K562 (cell line): ENCODE measurements at regions not wholly inside any gene's neighbourhood (a gene's known extent, or its start where the extent isn't known, plus 50 kb on each side); places are given as distances from the start of the nearest gene placed in this dataset.

Experiments used
- ATAC-seq: fragments of 200-7000 bp; cut with Tn5 transposase; 3 replicates; pipeline ENCODE4 v1.9.1; 2020; ENCODE audit warnings: moderate library complexity
- BruUV-seq: library from RNA; stranded (reverse); fragments of 400-500 nt; replicated peaks from 2 replicates; lab custom pipeline; 2021; lab: Mats Ljungman, UMichigan
- CTCF ChIA-PET: fragments of 300-600 bp; formaldehyde crosslinking; extraction: SDS; loops from one replicate; lab custom pipeline; 2021; ENCODE audit warnings: low intra/inter-chr PET ratio; lab: Yijun Ruan, JAX
- POLR2A ChIA-PET: fragments of 300-600, 350-650 bp; sonication (Branson Sonifier 250); formaldehyde crosslinking; extraction: SDS; loops from one replicate; lab custom pipeline; 2021; ENCODE audit warnings: antibody characterized with exemption, inconsistent platforms; lab: Yijun Ruan, JAX
- DNase-seq, 4 experiments: peaks; one replicate each; pipeline versions ENCODE4 v3.0.0 to v3.0.0-alpha.2; 2011 to 2018; ENCODE audit warnings: low spot score in 3 of 4, mixed read lengths in 3 of 4; ENCODE audit errors: extremely low read depth in 1 of 4
- FAIRE-seq: peaks from 2 replicates; lab custom pipeline; 2011; peaks lifted over from hg19 to GRCh38; lab: Jason Lieb, UNC
- H2AFZ ChIP-seq: 2 replicates; pipeline ENCODE4 v1.6.0; 2011; ENCODE audit warnings: low read depth, low read length, control low read depth, inconsistent platforms
- H3K27ac ChIP-seq: fragments of 200-600 bp; 3 replicates; pipeline ENCODE4 v1.8.0; 2011; ENCODE audit warnings: low read depth, mild to moderate bottlenecking, control low read depth, inconsistent platforms, low read length, moderate library complexity, mixed read lengths; ENCODE audit errors: extremely low read depth
- H3K27me3 ChIP-seq, 2 experiments: fragments of 300-600 bp in 1 of 2; 2 replicates in 1 of 2; 3 replicates in 1 of 2; pipeline versions ENCODE4 v1.6.0 to v1.8.0; 2011; ENCODE audit warnings: inconsistent platforms in 2 of 2, low read length in 2 of 2, mild to moderate bottlenecking in 1 of 2, mixed read lengths in 1 of 2, moderate library complexity in 1 of 2; ENCODE audit not compliant: control insufficient read depth in 2 of 2, insufficient read depth in 2 of 2
- H3K36me3 ChIP-seq: fragments of 300-600 bp; 3 replicates; pipeline ENCODE4 v1.8.0; 2011; ENCODE audit warnings: mild to moderate bottlenecking, low read length, inconsistent platforms; ENCODE audit not compliant: control insufficient read depth, insufficient read depth
- H3K4me1 ChIP-seq, 2 experiments: fragments of 200-600 bp in 1 of 2; replicated peaks in 1 of 2; 2 replicates in 1 of 2; 3 replicates in 1 of 2; pipeline versions ENCODE4 v1.5.1 to v1.8.0; 2011; ENCODE audit warnings: inconsistent platforms in 2 of 2, low read length in 2 of 2, mild to moderate bottlenecking in 1 of 2, mixed read lengths in 1 of 2, moderate library complexity in 1 of 2; ENCODE audit not compliant: control insufficient read depth in 2 of 2, insufficient read depth in 2 of 2
- H3K4me2 ChIP-seq: 2 replicates; pipeline ENCODE4 v1.6.1; 2011; ENCODE audit warnings: low read length, control low read depth, inconsistent platforms, mixed read lengths; ENCODE audit not compliant: insufficient read depth
- H3K4me3 ChIP-seq: fragments of 200-600 bp; sonication (generic), shearing (Covaris generic); 2 replicates; pipeline ENCODE4 v1.5.1; 2016; ENCODE audit warnings: control low read depth, inconsistent platforms
- H3K79me2 ChIP-seq: fragments of 200-600 bp; 3 replicates; pipeline ENCODE4 v1.8.0; 2011; ENCODE audit warnings: low read length, inconsistent platforms; ENCODE audit not compliant: control insufficient read depth, insufficient read depth
- H3K9ac ChIP-seq, 2 experiments: 2 replicates each; pipeline versions ENCODE4 v1.6.0 to v1.6.1; 2011; ENCODE audit warnings: low read depth in 2 of 2, low read length in 2 of 2, control low read depth in 1 of 2, inconsistent platforms in 1 of 2, mild to moderate bottlenecking in 1 of 2, mixed read lengths in 1 of 2; ENCODE audit not compliant: insufficient read depth in 1 of 2
- H3K9me1 ChIP-seq: one replicate; pipeline ENCODE4 v1.6.0; 2011; ENCODE audit warnings: inconsistent platforms, mild to moderate bottlenecking, low read length, moderate library complexity; ENCODE audit not compliant: control insufficient read depth, insufficient read depth
- H3K9me3 ChIP-seq: replicated peaks from 2 replicates; pipeline ENCODE4 v1.5.1; 2011; ENCODE audit warnings: low read depth, low read length, inconsistent platforms; ENCODE audit not compliant: control insufficient read depth, insufficient read depth
- H4K20me1 ChIP-seq: replicated peaks from 2 replicates; pipeline ENCODE4 v1.6.1; 2011; ENCODE audit warnings: low read length, inconsistent platforms, mixed read lengths; ENCODE audit not compliant: control insufficient read depth, insufficient read depth
- ARID4B ChIP-seq: sonication (generic); formaldehyde crosslinking; IDR thresholded peaks from 2 replicates; pipeline ENCODE4 v1.8.0; 2022; ENCODE audit warnings: mild to moderate bottlenecking, missing genetic modification reagents
- C11orf30 ChIP-seq: fragments of 450-650 bp; IDR thresholded peaks from 2 replicates; pipeline ENCODE4 v1.6.1; 2016; ENCODE audit warnings: low read depth, mild to moderate bottlenecking
- FOXA3 ChIP-seq, 2 experiments: fragments of 450-650 bp in 1 of 2; sonication (generic) in 1 of 2; formaldehyde crosslinking; IDR thresholded peaks in 1 of 2; conservative IDR thresholded peaks in 1 of 2; 2 replicates each; pipeline versions ENCODE4 v1.4.0 to v1.8.0; 2020 to 2022; ENCODE audit warnings: mild to moderate bottlenecking in 2 of 2, missing genetic modification reagents in 1 of 2
- KAT8 ChIP-seq: fragments of 450-650 bp; IDR thresholded peaks from 2 replicates; pipeline ENCODE4 v1.6.1; 2016; ENCODE audit warnings: low read depth, mild to moderate bottlenecking
- PCBP1 ChIP-seq: fragments of 200-400 bp; formaldehyde crosslinking; IDR thresholded peaks from 2 replicates; pipeline ENCODE4 v1.6.1; 2018; ENCODE audit warnings: mild to moderate bottlenecking, low read depth, low read length; ENCODE audit not compliant: poor library complexity, severe bottlenecking
- RNF2 ChIP-seq: sonication (generic); IDR thresholded peaks from 2 replicates; pipeline ENCODE4 v1.6.1; 2016
- SMARCA4 ChIP-seq: fragments of 450-650 bp; IDR thresholded peaks from 2 replicates; pipeline ENCODE4 v1.6.1; 2016
- SMARCE1 ChIP-seq: fragments of 450-650 bp; IDR thresholded peaks from 2 replicates; pipeline ENCODE4 v1.7.1; 2016; ENCODE audit warnings: mild to moderate bottlenecking
- SP1 ChIP-seq: sonication (generic); formaldehyde crosslinking; IDR thresholded peaks from 2 replicates; pipeline ENCODE4 v1.8.1; 2022; ENCODE audit warnings: mild to moderate bottlenecking, missing genetic modification reagents
- STAT5A ChIP-seq: IDR thresholded peaks from 2 replicates; pipeline ENCODE4 v1.6.1; 2012; ENCODE audit warnings: low read length, inconsistent platforms, borderline replicate concordance
- ZBTB17 ChIP-seq: fragments of 450-650 bp; formaldehyde crosslinking; IDR thresholded peaks from 2 replicates; pipeline ENCODE4 v1.4.0; 2020; ENCODE audit warnings: mild to moderate bottlenecking
- ZFP36 ChIP-seq: fragments of 150-350 bp; IDR thresholded peaks from 2 replicates; pipeline ENCODE4 v1.6.1; 2018; ENCODE audit warnings: low read length, low read depth; ENCODE audit not compliant: partially characterized antibody
- ZNF23 ChIP-seq: fragments of 250-450 bp; sonication (Bioruptor Pico); IDR thresholded peaks from 2 replicates; pipeline ENCODE4 v1.4.0; 2020; ENCODE audit warnings: mild to moderate bottlenecking
- WGBS: fragments of 100-300 bp; shearing (Covaris generic); methylation state at CpG from one replicate; pipeline ENCODE4 v1.1.6; 2016; ENCODE audit warnings: low coverage, mixed read lengths; ENCODE audit not compliant: insufficient coverage; ENCODE audit errors: missing lambda C conversion rate; 5-methylcytosine and 5-hydroxymethylcytosine counted together
- in situ Hi-C: fragments of 300-500 bp; cut with MboI; formaldehyde crosslinking; loops from 4 replicates; pipeline ENCODE4 v1.15.0; 2018; ENCODE audit warnings: inconsistent platforms, mixed read lengths
- intact Hi-C: fragments of 100-400 bp; cut with micrococcal nuclease; formaldehyde crosslinking; loops from 2 replicates; pipeline ENCODE4 v1.14.2; 2022
- TF ChIP-seq, protein P1 (sequence below): fragments of 250-450 bp; sonication (Bioruptor Pico); IDR thresholded peaks from 2 replicates; pipeline ENCODE4 v1.8.0; 2021; ENCODE audit warnings: moderate library complexity, mild to moderate bottlenecking, inconsistent platforms
- TF ChIP-seq, protein P2 (sequence below): fragments of 250-450 bp; sonication (Bioruptor Pico); IDR thresholded peaks from 2 replicates; pipeline ENCODE4 v1.5.0; 2020; ENCODE audit warnings: mild to moderate bottlenecking

- no peaks in the 10 kb centered on the region for H3K27me3 ChIP-seq
- BruUV-seq = no TSS peak
- ATAC-seq (no peak), FAIRE-seq (no peak), DNase-seq (no peak)
- H3K79me2 ChIP-seq = no peaks in the 10 kb centered on the region
- H3K9me1 ChIP-seq = no peaks in the 10 kb centered on the region
- no peaks in the 10 kb centered on the region for H4K20me1 ChIP-seq
- H3K4me2 ChIP-seq = no peak overlapping the region
- ChIA-PET CTCF (no interaction called here), POLR2A (no interaction called here)
- no peaks in the 10 kb centered on the region for H3K4me1 ChIP-seq
- no peaks in the 10 kb centered on the region for H3K9me3 ChIP-seq
- H3K4me3 ChIP-seq = no peak overlapping the region
- in situ Hi-C loops = no loop called here
- H3K9ac ChIP-seq = no peak overlapping the region
- H2AFZ ChIP-seq = no peak overlapping the region
- no peaks in the 10 kb centered on the region for H3K36me3 ChIP-seq
- intact Hi-C loops = no loop called here
- WGBS = 0% methylated on average over 4 of the region's 4 CpGs
- H3K27ac ChIP-seq = no peak overlapping the region
- no peak for TF ChIP-seq SMARCE1
- no peak for TF ChIP-seq SP1 (CRISPR knock-in tag)
- TF ChIP-seq RNF2 = no peak
- TF ChIP-seq KAT8 = no peak
- TF ChIP-seq PCBP1 = no peak
- TF ChIP-seq ZNF23 = no peak
- TF ChIP-seq STAT5A = no peak
- no peak for TF ChIP-seq ARID4B
- TF ChIP-seq FOXA3 (CRISPR knock-in tag; conservative IDR thresholded peaks at IDR 0.05 in 1 of 2, IDR thresholded peaks at IDR 0.05 in 1 of 2) = no peak
- no peak for TF ChIP-seq C11orf30
- no peak for TF ChIP-seq SMARCA4
- TF ChIP-seq ZBTB17 (CRISPR knock-in tag) = no peak
- TF ChIP-seq, protein P1, sequence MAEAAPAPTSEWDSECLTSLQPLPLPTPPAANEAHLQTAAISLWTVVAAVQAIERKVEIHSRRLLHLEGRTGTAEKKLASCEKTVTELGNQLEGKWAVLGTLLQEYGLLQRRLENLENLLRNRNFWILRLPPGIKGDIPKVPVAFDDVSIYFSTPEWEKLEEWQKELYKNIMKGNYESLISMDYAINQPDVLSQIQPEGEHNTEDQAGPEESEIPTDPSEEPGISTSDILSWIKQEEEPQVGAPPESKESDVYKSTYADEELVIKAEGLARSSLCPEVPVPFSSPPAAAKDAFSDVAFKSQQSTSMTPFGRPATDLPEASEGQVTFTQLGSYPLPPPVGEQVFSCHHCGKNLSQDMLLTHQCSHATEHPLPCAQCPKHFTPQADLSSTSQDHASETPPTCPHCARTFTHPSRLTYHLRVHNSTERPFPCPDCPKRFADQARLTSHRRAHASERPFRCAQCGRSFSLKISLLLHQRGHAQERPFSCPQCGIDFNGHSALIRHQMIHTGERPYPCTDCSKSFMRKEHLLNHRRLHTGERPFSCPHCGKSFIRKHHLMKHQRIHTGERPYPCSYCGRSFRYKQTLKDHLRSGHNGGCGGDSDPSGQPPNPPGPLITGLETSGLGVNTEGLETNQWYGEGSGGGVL (CRISPR knock-in tag) = no peak
- TF ChIP-seq ZFP36 = no peak
- TF ChIP-seq, protein P2, sequence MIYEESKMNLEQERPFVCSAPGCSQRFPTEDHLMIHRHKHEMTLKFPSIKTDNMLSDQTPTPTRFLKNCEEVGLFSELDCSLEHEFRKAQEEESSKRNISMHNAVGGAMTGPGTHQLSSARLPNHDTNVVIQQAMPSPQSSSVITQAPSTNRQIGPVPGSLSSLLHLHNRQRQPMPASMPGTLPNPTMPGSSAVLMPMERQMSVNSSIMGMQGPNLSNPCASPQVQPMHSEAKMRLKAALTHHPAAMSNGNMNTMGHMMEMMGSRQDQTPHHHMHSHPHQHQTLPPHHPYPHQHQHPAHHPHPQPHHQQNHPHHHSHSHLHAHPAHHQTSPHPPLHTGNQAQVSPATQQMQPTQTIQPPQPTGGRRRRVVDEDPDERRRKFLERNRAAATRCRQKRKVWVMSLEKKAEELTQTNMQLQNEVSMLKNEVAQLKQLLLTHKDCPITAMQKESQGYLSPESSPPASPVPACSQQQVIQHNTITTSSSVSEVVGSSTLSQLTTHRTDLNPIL (CRISPR knock-in tag) = no peak
Observed at GRCh38 chr4:156673483-156673882, 298.1 kb downstream of the PDGFC start.
